ENCODE measurements at regions not wholly inside any gene's neighbourhood (a gene's known extent, or its start where the extent isn't known, plus 50 kb on each side); places are given as distances from the start of the nearest gene placed in this dataset.
"Not testable (repeated sequence)": the region's sequence is repeated elsewhere in the genome, so short reads cannot be mapped to it uniquely, and the experiment has no call there.

GRCh38 chr13:74266309-74266708 lies 132.1 kb upstream of the KLF12 start:
- DNase-seq = no peak

- no peak for DNase-seq
Observed at GRCh38 chr13:74264333-74264732, 130.1 kb upstream of the KLF12 start.

- DNase-seq = not testable (repeated sequence)
Observed at GRCh38 chr13:74260420-74260819, 126.2 kb upstream of the KLF12 start.

GRCh38 chr13:74259641-74260040 lies 125.4 kb upstream of the KLF12 start:
- no peak for DNase-seq

GRCh38 chr13:74258961-74259360 lies 124.8 kb upstream of the KLF12 start:
- DNase-seq = no peak

GRCh38 chr13:74256969-74257368 lies 122.8 kb upstream of the KLF12 start:
- no peak for DNase-seq

GRCh38 chr13:74253161-74253560 lies 119.0 kb upstream of the KLF12 start:
- no peak for DNase-seq

GRCh38 chr13:74251778-74252519 lies 117.7 kb upstream of the KLF12 start:
- no peak for DNase-seq

GRCh38 chr13:74250738-74251190 lies 116.6 kb upstream of the KLF12 start:
- no peak for DNase-seq

- no peak for DNase-seq
Observed at GRCh38 chr13:74248477-74248876, 114.3 kb upstream of the KLF12 start.

- no peak for DNase-seq
Observed at GRCh38 chr13:74246487-74246886, 112.3 kb upstream of the KLF12 start.

- DNase-seq = no peak
Observed at GRCh38 chr13:74243637-74244526, 109.7 kb upstream of the KLF12 start.

GRCh38 chr13:74241343-74241742 lies 107.1 kb upstream of the KLF12 start:
- not testable (repeated sequence) for DNase-seq

- DNase-seq = no peak
Observed at GRCh38 chr13:74230984-74231501, 96.8 kb upstream of the KLF12 start.

GRCh38 chr13:74229242-74229641 lies 95.0 kb upstream of the KLF12 start:
- no peak for DNase-seq

GRCh38 chr13:74227476-74228158 lies 93.4 kb upstream of the KLF12 start:
- DNase-seq = no peak

- no peak for DNase-seq
Observed at GRCh38 chr13:74226791-74227475, 92.7 kb upstream of the KLF12 start.

GRCh38 chr13:74221752-74222151 lies 87.5 kb upstream of the KLF12 start:
- DNase-seq = no peak

GRCh38 chr13:74219566-74219965 lies 85.4 kb upstream of the KLF12 start:
- no peak for DNase-seq

- DNase-seq = no peak
Observed at GRCh38 chr13:74218291-74218690, 84.1 kb upstream of the KLF12 start.

- no peak for DNase-seq
Observed at GRCh38 chr13:74217811-74218210, 83.6 kb upstream of the KLF12 start.

- no peak for DNase-seq
Observed at GRCh38 chr13:74215420-74215819, 81.2 kb upstream of the KLF12 start.

- DNase-seq = no peak
Observed at GRCh38 chr13:74214321-74214720, 80.1 kb upstream of the KLF12 start.
